ENCODE measurements at regions not wholly inside any gene's neighbourhood (a gene's known extent, or its start where the extent isn't known, plus 50 kb on each side); places are given as distances from the start of the nearest gene placed in this dataset.

DNA sequence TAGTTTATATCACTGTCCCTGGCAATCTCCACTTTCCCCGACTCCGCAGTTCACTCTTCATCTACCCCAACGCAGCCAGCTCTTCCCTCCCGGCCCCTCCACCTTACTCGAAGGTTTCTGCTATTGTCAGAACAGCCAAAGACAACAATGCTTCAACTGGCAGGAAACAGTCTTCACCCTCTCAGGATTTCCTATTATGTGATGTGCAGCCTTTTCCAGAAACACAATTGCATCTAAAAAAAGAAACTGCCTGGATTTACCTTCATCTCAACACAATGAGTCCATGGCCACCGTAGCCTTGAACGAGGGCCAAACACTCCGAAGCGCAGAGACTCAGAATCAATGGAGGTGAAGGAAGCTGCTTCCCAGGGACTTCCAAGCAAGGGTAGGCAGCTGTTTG is 182.1 kb upstream of the TSC22D2 start:
- Mint-ChIP-seq H3K4me1 (peaks cover 2 to 5% of the 10 kb centered on the region in 2 donors), H3K27ac (no peak overlapping the region), H3K27me3 (peaks cover 31 to 62% of the 10 kb centered on the region in 2 donors), H3K9me3 (no peaks in the 10 kb centered on the region), H3K4me3 (no peak overlapping the region), H3K36me3 (no peaks in the 10 kb centered on the region)
- ATAC-seq (replicated peaks), result no peak
- no peak for DNase-seq

DNA sequence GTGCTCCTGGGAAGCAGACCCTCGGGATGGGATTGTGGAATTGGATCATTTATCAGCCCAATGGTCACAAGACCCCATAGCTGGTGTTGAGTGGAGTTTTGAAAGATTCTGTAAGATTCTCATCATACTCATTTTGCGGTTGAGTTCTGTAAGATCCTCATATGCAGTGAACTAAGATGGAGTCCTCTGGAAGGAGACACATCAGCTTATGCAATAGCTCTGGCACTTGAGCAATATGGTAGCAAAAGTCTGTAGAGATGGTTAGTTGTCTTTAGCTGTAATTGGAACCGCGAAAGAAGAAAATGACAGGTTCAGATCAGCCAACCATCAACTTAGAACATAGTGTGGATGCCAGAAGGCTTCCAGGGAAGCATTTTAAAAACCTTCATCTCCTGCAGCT is 184.5 kb upstream of the TSC22D2 start:
- no peak for ATAC-seq (replicated peaks)
- H3K9me3 Mint-ChIP-seq, result no peaks in the 10 kb centered on the region
- DNase-seq, result no peak
- H3K27ac Mint-ChIP-seq, result no peak overlapping the region
- H3K27me3 Mint-ChIP-seq, result peaks cover 32 to 63% of the 10 kb centered on the region in 2 donors
- no peak overlapping the region for H3K4me3 Mint-ChIP-seq
- peaks cover 5 to 11% of the 10 kb centered on the region in 2 donors for H3K4me1 Mint-ChIP-seq
- H3K36me3 Mint-ChIP-seq, result no peaks in the 10 kb centered on the region

DNA sequence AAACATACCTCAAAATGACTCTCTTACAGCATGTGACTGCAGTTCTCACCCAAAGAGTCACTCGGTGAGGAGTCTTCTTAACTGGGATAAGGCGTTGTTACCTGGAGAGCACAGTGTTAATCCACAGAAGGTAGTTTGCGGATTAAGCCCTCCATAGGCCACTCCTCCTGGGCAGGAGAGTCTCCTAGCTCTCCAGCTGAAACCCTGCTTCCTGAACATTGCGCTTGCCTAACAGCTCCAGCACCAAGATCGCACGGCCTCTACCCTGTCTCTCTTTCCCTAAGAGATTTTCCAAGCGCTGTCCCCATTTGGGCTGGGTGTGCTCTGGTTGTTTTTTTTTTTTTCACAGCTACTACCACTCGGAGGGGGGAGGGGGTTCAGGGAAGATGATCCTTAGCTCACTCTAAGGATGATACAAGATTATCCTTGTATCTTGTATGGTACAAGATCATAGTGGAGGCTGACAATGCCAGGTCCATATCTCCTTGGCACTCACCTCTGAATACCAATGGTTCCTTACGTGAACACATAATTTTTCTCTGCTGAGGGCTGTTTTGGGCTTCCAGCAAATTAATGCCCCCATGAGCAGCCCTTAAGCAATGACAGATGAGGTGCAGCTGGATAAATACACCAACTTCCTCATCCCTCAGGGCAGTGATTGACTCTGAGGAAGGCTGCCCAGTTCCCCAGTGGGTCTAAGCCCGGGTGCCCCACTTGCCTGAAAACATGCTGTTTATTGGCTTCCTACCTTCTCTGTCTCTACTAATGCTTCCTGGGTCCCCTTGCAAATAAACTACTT is 185.2 kb upstream of the TSC22D2 start:
- Mint-ChIP-seq H3K36me3 (peaks cover 0 to 2% of the 10 kb centered on the region in 2 donors), H3K27me3 (peaks cover 35 to 66% of the 10 kb centered on the region in 2 donors), H3K4me3 (no peak overlapping the region), H3K9me3 (peaks cover under 1 to 2% of the 10 kb centered on the region in 2 donors), H3K27ac (no peak overlapping the region), H3K4me1 (peaks cover 5 to 11% of the 10 kb centered on the region in 2 donors)
- ATAC-seq (replicated peaks) (no peak), DNase-seq (no peak)

DNA sequence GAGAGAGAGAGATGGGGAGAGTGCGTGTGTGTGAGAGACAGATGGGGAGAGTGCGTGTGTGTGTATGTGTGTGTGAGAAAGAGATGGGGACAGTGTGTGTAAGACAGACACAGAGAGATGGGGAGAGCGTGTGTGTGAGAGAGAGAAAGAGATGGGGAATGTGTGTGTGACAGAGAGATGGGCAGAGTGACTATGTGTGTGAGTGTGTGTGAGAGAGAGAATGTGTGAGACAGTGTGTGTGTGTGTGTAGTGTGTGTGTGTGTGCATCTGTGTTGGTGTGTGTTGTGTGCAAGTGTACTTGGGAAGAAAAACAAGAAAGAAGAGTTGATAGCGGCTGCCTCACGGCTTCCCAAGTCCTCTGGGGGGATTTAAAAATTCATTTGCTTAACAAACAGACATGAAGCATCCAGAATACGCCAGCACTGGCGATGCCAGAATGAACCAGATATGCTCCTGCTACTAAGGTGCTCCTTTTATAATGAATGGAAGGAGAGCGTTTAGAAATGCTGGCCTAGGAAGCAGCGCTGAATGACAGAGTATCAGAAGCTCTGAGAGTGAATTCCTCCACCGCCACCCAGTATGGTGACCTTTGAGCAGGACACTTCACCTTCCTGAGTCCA is 186.1 kb upstream of the TSC22D2 start:
- H3K4me1 Mint-ChIP-seq, result peaks cover 5 to 11% of the 10 kb centered on the region in 2 donors
- H3K27ac Mint-ChIP-seq, result no peak overlapping the region
- no peak for ATAC-seq (replicated peaks)
- peaks cover 0 to 7% of the 10 kb centered on the region in 2 donors for H3K36me3 Mint-ChIP-seq
- H3K27me3 Mint-ChIP-seq, result peaks cover 44 to 72% of the 10 kb centered on the region in 2 donors
- H3K9me3 Mint-ChIP-seq, result peaks cover 6 to 10% of the 10 kb centered on the region in 2 donors
- no peak overlapping the region for H3K4me3 Mint-ChIP-seq
- no peak for DNase-seq

DNA sequence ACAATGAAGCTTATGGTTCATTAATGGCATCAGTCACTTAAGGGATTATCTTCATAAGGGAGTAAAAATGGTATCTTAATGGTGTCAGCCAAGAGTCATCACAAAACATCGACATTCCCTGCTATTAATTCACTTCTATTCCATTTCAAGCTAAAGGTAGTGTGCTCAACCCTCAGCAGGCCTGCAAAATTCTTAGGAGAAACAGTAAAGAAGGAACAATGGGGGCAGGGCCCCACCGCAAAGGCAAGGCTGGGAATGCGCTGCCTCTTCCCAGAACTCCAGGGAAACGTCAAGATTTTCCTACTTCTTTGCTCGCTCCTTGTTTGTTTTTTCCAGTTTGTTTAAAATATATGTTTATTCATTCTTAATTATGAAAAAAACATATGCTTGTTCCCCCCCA is 187.3 kb upstream of the TSC22D2 start:
- H3K4me3 Mint-ChIP-seq, result no peak overlapping the region
- peaks cover 0 to 7% of the 10 kb centered on the region in 2 donors for H3K36me3 Mint-ChIP-seq
- DNase-seq, result no peak
- peaks cover 5 to 11% of the 10 kb centered on the region in 2 donors for H3K4me1 Mint-ChIP-seq
- H3K27ac Mint-ChIP-seq, result no peak overlapping the region
- ATAC-seq (replicated peaks), result no peak
- peaks cover 49 to 66% of the 10 kb centered on the region in 2 donors for H3K27me3 Mint-ChIP-seq
- peaks cover 6 to 10% of the 10 kb centered on the region in 2 donors for H3K9me3 Mint-ChIP-seq

DNA sequence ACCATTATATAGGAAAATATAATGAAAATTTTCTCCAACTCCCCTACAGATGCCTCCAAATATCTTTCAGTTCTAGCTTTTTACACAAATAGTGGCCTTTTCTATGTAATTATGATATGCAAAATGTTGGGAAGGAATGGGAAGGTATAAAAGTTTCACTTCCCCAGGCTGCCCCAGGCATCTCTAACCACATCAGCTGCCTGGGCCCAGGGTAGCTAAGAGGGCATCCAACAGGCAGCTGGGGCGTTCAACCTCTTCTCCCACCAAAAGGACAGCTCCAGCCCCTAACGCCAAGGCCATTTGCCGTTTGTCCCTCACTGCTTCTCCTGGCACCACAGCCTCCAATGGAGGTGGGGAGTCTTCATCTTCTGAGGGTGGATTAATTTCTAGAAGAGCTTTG is 188.1 kb upstream of the TSC22D2 start:
- H3K4me1 Mint-ChIP-seq, result peaks cover 5 to 11% of the 10 kb centered on the region in 2 donors
- H3K9me3 Mint-ChIP-seq, result peaks cover 6 to 10% of the 10 kb centered on the region in 2 donors
- ATAC-seq (replicated peaks), result peak in 1 of 2 donors; percentile 44
- H3K36me3 Mint-ChIP-seq, result peaks cover 0 to 7% of the 10 kb centered on the region in 2 donors
- peaks cover 51 to 66% of the 10 kb centered on the region in 2 donors for H3K27me3 Mint-ChIP-seq
- DNase-seq, result no peak
- no peak overlapping the region for H3K4me3 Mint-ChIP-seq
- H3K27ac Mint-ChIP-seq, result no peak overlapping the region

DNA sequence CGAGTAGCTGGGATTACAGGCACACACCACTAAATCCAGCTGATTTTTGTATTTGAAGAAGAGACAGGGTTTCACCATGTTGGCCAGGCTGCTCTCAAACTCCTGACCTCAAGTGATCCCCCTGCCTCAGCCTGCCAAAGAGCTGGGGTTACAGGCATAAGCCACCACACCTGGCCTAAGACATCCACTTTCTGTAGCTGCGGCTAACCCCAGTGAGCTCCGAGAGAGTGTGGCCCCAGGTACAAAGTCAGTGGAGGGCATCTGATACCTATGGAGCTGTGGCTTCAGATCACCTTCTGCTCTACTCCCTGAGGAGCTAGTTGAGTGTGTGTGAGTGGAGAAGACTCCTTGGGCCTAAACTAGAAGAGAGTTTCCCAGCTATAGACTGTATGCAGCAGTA is 189.3 kb upstream of the TSC22D2 start:
- DNase-seq (no peak), ATAC-seq (replicated peaks) (no peak)
- peaks cover 48 to 60% of the 10 kb centered on the region in 2 donors for H3K27me3 Mint-ChIP-seq
- H3K9me3 Mint-ChIP-seq, result peaks cover 6 to 10% of the 10 kb centered on the region in 2 donors
- H3K27ac Mint-ChIP-seq, result no peak overlapping the region
- H3K4me1 Mint-ChIP-seq, result peaks cover 5 to 11% of the 10 kb centered on the region in 2 donors
- peaks cover 0 to 7% of the 10 kb centered on the region in 2 donors for H3K36me3 Mint-ChIP-seq
- H3K4me3 Mint-ChIP-seq, result no peak overlapping the region

DNA sequence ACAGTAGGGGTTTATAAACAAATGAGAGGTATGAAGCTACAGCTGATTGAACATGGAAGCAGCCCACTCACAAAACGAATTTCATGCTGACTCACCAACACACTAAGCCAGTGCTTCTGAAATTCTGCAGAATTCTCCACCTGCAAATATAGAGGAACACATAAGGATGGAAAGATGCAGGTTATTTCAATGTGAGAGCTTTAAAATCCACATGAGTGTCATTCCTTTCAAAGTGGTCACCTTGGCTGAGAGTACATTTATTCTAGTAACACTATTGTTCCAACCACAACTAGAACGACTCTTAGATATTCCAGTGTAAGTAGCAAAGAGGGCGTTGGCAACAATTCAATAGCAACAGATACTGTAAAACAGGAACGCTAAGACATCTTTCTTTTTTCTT is 189.9 kb upstream of the TSC22D2 start:
- H3K36me3 Mint-ChIP-seq, result peaks cover 0 to 7% of the 10 kb centered on the region in 2 donors
- peaks cover 48 to 54% of the 10 kb centered on the region in 2 donors for H3K27me3 Mint-ChIP-seq
- ATAC-seq (replicated peaks) (no peak), DNase-seq (no peak)
- H3K9me3 Mint-ChIP-seq, result peaks cover 6 to 10% of the 10 kb centered on the region in 2 donors
- peaks cover 5 to 11% of the 10 kb centered on the region in 2 donors for H3K4me1 Mint-ChIP-seq
- no peak overlapping the region for H3K4me3 Mint-ChIP-seq
- no peak overlapping the region for H3K27ac Mint-ChIP-seq

DNA sequence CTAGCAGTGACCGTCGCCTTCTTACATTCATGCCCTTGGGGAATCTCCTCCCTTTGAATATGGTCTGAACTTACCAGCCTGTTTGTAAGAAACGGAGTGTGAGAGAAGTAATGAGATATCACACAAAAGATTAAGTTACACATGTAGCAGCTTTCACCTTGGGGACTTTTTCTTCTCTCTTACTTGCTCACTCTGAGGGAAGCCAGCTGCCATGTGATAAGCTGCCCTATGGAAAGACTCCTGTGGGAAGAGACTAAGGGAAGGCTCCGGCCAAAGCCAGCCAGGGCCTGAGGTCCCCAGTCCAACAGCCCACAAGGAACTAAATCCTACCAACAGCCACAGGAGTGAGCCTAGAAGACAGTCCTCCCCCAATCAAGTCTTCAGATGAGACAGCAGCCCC is 190.4 kb upstream of the TSC22D2 start:
- Mint-ChIP-seq H3K27ac (no peak overlapping the region), H3K27me3 (peaks cover 48% of the 10 kb centered on the region in 2 donors), H3K9me3 (peaks cover 6 to 10% of the 10 kb centered on the region in 2 donors), H3K36me3 (peaks cover 0 to 7% of the 10 kb centered on the region in 2 donors), H3K4me3 (no peak overlapping the region), H3K4me1 (peaks cover 5 to 11% of the 10 kb centered on the region in 2 donors)
- ATAC-seq (replicated peaks) (no peak), DNase-seq (no peak)

DNA sequence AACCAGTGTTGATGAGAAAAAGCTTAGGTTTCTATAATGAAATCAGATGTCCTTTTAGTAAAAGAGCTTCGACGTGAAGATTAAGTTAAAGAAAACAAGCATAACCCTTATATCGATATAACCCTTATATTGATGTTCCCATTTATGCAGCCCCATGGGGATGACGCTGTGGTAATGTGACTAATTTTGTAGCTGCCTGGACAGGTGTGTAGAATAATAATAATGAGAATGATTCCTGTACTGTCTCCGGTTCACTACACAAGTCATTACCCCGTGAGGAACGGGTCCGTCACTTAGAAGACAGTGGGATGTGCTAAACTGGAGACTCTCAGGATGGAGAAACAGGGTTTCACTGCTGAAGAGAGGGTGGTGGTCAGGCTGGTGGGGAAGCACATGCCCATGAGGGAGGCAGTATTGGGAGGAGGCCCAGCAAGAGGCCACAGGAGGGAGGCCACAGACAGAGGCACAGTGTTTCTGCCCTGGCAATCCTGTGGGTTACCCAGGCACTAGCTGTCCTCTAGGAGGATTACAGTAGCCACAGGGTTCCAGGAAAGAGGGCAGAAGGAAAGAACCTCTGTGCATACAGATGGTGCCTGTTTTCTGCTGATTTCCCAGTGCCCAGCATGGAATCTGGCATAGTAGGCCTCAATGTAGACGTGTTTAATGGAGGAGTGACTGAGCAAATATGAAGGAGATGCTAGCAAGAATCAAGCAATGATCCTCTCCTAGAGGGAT is 191.1 kb upstream of the TSC22D2 start:
- Mint-ChIP-seq H3K27me3 (peaks cover 43 to 52% of the 10 kb centered on the region in 2 donors), H3K9me3 (peaks cover 6 to 10% of the 10 kb centered on the region in 2 donors), H3K4me1 (peaks cover 5 to 11% of the 10 kb centered on the region in 2 donors), H3K27ac (no peak overlapping the region), H3K4me3 (no peak overlapping the region), H3K36me3 (peaks cover 0 to 7% of the 10 kb centered on the region in 2 donors)
- DNase-seq (no peak), ATAC-seq (replicated peaks) (no peak)

DNA sequence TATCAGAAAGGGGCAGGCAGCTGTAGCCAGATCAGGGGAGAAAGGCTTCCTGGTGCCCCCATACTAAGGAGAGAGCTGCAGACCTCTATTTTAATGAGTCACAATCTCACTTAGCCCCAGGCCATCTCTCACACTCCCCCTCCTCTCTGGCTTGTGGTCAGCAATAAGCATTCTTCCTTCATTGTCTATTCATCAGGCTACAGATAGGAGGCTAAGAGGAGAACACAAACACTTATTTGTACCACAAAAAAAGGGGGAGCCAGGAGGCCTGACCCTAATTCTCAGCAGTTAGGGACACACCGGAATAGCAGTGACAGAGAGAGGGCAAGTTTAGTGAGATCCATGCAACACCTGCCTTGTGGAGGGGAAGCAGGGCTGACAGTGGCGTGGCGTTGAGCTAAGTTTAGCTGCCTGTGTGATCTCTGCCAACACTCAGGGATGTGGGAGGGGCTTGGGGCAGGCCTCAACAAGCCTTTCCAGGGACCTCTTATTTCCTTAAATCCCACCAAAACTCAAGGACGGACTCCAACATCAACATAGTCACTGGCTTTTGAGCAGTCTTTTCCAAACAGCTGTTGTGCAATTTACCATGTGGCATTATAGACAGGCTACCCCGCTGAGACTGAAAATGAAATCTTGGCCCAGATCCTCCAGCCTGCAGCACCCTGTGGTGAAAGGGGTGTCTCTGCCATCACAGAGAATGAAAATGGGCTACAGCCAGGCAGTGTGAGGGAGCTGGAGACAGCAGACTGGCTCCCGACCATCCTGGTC is 191.9 kb upstream of the TSC22D2 start:
- ATAC-seq (replicated peaks), result no peak
- H3K4me1 Mint-ChIP-seq, result peaks cover 4 to 9% of the 10 kb centered on the region in 2 donors
- H3K4me3 Mint-ChIP-seq, result no peak overlapping the region
- no peak for DNase-seq
- H3K9me3 Mint-ChIP-seq, result peaks cover 6 to 10% of the 10 kb centered on the region in 2 donors
- H3K27me3 Mint-ChIP-seq, result peaks cover 35 to 43% of the 10 kb centered on the region in 2 donors
- H3K27ac Mint-ChIP-seq, result no peak overlapping the region
- H3K36me3 Mint-ChIP-seq, result peaks cover 0 to 7% of the 10 kb centered on the region in 2 donors

DNA sequence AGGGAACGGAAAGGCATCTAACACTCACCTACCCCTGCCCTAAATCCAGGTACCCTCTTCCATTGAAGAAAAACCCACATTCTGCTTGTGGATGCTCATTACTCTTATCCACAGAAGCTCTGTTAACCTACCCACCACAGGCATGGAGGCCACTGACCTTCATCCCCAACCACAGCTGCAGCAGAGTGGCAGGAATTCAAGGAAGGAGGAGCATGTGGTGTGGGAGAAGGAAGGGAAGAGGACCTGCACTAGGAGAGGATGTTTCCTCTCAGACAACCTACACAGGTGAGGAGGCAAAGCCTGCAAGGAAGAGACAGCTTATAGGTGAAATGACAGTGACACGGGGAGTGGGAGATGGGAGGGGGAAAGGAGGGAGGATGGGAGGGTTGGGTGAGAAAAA is 192.5 kb upstream of the TSC22D2 start:
- H3K27ac Mint-ChIP-seq, result no peak overlapping the region
- no peak for ATAC-seq (replicated peaks)
- DNase-seq, result no peak

DNA sequence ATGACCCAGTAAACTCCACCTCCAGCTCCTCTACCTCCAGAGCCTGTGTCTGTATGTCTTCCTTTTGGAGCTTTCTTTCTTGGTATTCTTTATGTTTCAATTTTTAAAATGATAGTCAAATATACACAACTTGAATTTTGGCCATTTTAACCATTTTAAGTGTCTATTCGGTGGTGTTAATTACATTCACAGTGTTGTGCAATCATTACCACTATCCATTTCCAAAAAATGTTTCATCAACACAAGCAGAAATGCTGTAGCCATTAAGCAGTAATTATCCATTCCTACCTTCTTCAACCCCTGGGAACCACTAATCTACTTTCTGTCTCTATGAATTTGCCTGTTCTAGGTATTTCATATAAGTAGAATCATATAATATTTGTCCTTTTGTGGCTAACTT is 194.5 kb upstream of the TSC22D2 start:
- Mint-ChIP-seq H3K4me1 (no peaks in the 10 kb centered on the region), H3K4me3 (no peak overlapping the region), H3K9me3 (peaks cover 8 to 10% of the 10 kb centered on the region in 2 donors), H3K27me3 (peaks cover 39 to 48% of the 10 kb centered on the region in 2 donors), H3K36me3 (peaks cover 0 to 7% of the 10 kb centered on the region in 2 donors), H3K27ac (no peak overlapping the region)
- ATAC-seq (replicated peaks) (no peak), DNase-seq (no peak)

More for the DNA sequence above, 192.5 kb upstream of the TSC22D2 start:
- Mint-ChIP-seq H3K4me1 (peaks cover 3 to 6% of the 10 kb centered on the region in 2 donors), H3K4me3 (no peak overlapping the region), H3K27me3 (peaks cover 31 to 41% of the 10 kb centered on the region in 2 donors), H3K9me3 (peaks cover 6 to 10% of the 10 kb centered on the region in 2 donors), H3K36me3 (peaks cover 0 to 7% of the 10 kb centered on the region in 2 donors)

Measured in stimulated activated naive B cell treated with anti-CD40 and anti-IgM and Interleukin-4, amounts not matched to agents 10 μg/mL and 1 μg/mL and 100 μg/mL, for 72 hours (primary cell).